Right lobe of liver (tissue), 4 donors: ENCODE measurements at regions not wholly inside any gene's neighbourhood (a gene's known extent, or its start where the extent isn't known, plus 50 kb on each side); places are given as distances from the start of the nearest gene placed in this dataset.

Experiments
- CTCF ChIP-seq, 4 donors: fragments of 200-600 bp in 3 of 4; fragments of 450-650 bp in 1 of 4; IDR thresholded peaks; one replicate each; pipeline versions ENCODE4 v1.5.1 to v1.8.0; 2016 to 2022; ENCODE audit warnings: antibody characterized with exemption in 4 of 4, mild to moderate bottlenecking in 2 of 4
- POLR2A ChIP-seq: fragments of 450-650 bp; IDR thresholded peaks from one replicate; pipeline ENCODE4 v1.6.1; 2017; ENCODE audit warnings: antibody characterized with exemption, mild to moderate bottlenecking
- donor health status: DM: no; HTN: no; CAD: no.
- donor health status: DM: no; HTN: no; CAD: no.
- donor health status: DM: no; HTN: yes; CAD: no.

- TF ChIP-seq CTCF (IDR thresholded peaks at IDR 0.05) (no peak), POLR2A (no peak)
Measured at GRCh38 chr22:48714231-48714630, 1113.4 kb downstream of the BRD1 start.
